ENCODE measurements at regions not wholly inside any gene's neighbourhood (a gene's known extent, or its start where the extent isn't known, plus 50 kb on each side); places are given as distances from the start of the nearest gene placed in this dataset.

DNA sequence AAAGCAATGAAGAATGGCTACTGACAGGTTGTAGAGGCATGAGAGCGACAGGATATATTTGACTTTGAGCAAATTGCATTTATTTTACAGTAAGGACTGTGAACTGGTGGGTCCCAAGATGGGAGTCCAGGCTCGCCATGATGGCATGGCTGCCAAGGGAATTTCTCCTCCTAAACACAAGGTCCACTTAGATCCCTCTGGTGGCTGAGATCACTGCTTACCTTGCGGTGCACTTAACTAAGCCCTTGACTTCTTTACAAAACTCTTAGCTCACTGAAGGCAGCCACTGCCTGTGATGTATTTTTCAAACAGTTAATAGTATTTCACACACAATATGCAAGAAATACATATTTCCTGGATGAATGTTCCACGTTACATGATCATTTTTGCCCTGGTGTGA, 50.3 kb upstream of the SORBS2 start:
- Mint-ChIP-seq H3K27ac (no peak overlapping the region), H3K4me3 (no peak overlapping the region), H3K9me3 (peaks cover 35% of the 10 kb centered on the region), H3K36me3 (peaks cover 24% of the 10 kb centered on the region), H3K4me1 (peaks cover 22% of the 10 kb centered on the region), H3K27me3 (ENCODE audit: low read depth) (peaks cover 10% of the 10 kb centered on the region)
- TF ChIP-seq SOX15 (CRISPR knock-in tag; IDR thresholded peaks at IDR 0.05) (no peak), NFATC4 (CRISPR knock-in tag; IDR thresholded peaks at IDR 0.05) (no peak), CREM (CRISPR knock-in tag; IDR thresholded peaks at IDR 0.05) (no peak), JAZF1 (CRISPR knock-in tag; IDR thresholded peaks at IDR 0.05) (no peak), KAT7 (CRISPR knock-in tag; IDR thresholded peaks at IDR 0.05; ENCODE audit: borderline replicate concordance) (no peak), ZNF263 (CRISPR knock-in tag; IDR thresholded peaks at IDR 0.05; ENCODE audit: low read depth) (no peak), ZNF219 (CRISPR knock-in tag; IDR thresholded peaks at IDR 0.05; ENCODE audit: borderline replicate concordance) (no peak), HMGA2 (CRISPR knock-in tag; IDR thresholded peaks at IDR 0.05) (no peak), MYBL2 (CRISPR knock-in tag; IDR thresholded peaks at IDR 0.05) (no peak), CREB1 (CRISPR knock-in tag; IDR thresholded peaks at IDR 0.05) (no peak), ZNF232 (CRISPR knock-in tag; IDR thresholded peaks at IDR 0.05) (no peak)
- TF ChIP-seq, protein P1, sequence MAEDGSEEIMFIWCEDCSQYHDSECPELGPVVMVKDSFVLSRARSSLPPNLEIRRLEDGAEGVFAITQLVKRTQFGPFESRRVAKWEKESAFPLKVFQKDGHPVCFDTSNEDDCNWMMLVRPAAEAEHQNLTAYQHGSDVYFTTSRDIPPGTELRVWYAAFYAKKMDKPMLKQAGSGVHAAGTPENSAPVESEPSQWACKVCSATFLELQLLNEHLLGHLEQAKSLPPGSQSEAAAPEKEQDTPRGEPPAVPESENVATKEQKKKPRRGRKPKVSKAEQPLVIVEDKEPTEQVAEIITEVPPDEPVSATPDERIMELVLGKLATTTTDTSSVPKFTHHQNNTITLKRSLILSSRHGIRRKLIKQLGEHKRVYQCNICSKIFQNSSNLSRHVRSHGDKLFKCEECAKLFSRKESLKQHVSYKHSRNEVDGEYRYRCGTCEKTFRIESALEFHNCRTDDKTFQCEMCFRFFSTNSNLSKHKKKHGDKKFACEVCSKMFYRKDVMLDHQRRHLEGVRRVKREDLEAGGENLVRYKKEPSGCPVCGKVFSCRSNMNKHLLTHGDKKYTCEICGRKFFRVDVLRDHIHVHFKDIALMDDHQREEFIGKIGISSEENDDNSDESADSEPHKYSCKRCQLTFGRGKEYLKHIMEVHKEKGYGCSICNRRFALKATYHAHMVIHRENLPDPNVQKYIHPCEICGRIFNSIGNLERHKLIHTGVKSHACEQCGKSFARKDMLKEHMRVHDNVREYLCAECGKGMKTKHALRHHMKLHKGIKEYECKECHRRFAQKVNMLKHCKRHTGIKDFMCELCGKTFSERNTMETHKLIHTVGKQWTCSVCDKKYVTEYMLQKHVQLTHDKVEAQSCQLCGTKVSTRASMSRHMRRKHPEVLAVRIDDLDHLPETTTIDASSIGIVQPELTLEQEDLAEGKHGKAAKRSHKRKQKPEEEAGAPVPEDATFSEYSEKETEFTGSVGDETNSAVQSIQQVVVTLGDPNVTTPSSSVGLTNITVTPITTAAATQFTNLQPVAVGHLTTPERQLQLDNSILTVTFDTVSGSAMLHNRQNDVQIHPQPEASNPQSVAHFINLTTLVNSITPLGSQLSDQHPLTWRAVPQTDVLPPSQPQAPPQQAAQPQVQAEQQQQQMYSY (CRISPR knock-in tag; IDR thresholded peaks at IDR 0.05), result no peak
- TF ChIP-seq, protein P2, sequence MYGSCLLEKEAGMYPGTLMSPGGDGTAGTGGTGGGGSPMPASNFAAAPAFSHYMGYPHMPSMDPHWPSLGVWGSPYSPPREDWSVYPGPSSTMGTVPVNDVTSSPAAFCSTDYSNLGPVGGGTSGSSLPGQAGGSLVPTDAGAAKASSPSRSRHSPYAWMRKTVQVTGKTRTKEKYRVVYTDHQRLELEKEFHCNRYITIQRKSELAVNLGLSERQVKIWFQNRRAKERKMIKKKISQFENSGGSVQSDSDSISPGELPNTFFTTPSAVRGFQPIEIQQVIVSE (CRISPR knock-in tag; IDR thresholded peaks at IDR 0.05; ENCODE audit: borderline replicate concordance), result no peak
- TF ChIP-seq, protein P3, sequence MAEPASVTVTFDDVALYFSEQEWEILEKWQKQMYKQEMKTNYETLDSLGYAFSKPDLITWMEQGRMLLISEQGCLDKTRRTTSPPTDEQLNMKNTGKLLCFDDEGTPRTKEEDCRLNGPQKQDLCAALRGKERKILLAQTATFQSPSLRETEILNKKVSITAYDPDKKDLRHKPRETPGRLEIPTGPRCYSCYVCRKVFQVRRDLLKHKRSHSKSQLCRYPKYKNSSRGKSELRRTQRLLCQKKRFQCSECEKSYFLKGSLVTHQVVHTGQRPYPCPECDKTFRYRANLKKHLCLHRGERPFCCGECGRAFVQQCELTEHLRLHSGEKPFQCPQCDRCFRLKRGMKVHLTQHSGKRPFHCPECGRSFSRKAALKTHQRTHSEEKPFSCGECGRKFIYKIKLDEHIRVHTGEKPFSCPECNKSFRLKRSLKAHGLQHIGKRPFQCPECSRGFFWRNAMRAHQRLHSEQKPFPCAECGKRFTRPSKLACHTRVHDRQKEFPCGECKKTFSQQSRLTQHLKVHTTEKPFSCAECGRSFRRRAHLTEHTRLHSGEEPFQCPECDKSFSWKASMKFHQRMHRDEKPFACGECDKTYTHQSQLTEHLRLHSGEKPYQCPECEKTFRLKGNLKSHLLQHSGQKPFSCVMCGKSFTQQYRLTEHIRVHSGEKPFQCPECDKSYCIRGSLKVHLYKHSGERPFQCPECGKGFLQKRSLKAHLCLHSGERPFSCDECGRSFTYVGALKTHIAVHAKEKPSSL (CRISPR knock-in tag; conservative IDR thresholded peaks at IDR 0.05), result no peak
- TF ChIP-seq, protein P4, sequence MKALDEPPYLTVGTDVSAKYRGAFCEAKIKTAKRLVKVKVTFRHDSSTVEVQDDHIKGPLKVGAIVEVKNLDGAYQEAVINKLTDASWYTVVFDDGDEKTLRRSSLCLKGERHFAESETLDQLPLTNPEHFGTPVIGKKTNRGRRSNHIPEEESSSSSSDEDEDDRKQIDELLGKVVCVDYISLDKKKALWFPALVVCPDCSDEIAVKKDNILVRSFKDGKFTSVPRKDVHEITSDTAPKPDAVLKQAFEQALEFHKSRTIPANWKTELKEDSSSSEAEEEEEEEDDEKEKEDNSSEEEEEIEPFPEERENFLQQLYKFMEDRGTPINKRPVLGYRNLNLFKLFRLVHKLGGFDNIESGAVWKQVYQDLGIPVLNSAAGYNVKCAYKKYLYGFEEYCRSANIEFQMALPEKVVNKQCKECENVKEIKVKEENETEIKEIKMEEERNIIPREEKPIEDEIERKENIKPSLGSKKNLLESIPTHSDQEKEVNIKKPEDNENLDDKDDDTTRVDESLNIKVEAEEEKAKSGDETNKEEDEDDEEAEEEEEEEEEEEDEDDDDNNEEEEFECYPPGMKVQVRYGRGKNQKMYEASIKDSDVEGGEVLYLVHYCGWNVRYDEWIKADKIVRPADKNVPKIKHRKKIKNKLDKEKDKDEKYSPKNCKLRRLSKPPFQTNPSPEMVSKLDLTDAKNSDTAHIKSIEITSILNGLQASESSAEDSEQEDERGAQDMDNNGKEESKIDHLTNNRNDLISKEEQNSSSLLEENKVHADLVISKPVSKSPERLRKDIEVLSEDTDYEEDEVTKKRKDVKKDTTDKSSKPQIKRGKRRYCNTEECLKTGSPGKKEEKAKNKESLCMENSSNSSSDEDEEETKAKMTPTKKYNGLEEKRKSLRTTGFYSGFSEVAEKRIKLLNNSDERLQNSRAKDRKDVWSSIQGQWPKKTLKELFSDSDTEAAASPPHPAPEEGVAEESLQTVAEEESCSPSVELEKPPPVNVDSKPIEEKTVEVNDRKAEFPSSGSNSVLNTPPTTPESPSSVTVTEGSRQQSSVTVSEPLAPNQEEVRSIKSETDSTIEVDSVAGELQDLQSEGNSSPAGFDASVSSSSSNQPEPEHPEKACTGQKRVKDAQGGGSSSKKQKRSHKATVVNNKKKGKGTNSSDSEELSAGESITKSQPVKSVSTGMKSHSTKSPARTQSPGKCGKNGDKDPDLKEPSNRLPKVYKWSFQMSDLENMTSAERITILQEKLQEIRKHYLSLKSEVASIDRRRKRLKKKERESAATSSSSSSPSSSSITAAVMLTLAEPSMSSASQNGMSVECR (CRISPR knock-in tag; IDR thresholded peaks at IDR 0.05; ENCODE audit: borderline replicate concordance), result no peak
- TF ChIP-seq, protein P5, sequence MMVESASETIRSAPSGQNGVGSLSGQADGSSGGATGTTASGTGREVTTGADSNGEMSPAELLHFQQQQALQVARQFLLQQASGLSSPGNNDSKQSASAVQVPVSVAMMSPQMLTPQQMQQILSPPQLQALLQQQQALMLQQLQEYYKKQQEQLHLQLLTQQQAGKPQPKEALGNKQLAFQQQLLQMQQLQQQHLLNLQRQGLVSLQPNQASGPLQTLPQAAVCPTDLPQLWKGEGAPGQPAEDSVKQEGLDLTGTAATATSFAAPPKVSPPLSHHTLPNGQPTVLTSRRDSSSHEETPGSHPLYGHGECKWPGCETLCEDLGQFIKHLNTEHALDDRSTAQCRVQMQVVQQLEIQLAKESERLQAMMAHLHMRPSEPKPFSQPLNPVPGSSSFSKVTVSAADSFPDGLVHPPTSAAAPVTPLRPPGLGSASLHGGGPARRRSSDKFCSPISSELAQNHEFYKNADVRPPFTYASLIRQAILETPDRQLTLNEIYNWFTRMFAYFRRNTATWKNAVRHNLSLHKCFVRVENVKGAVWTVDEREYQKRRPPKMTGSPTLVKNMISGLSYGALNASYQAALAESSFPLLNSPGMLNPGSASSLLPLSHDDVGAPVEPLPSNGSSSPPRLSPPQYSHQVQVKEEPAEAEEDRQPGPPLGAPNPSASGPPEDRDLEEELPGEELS (CRISPR knock-in tag; IDR thresholded peaks at IDR 0.05), result no peak
- TF ChIP-seq, protein P6, sequence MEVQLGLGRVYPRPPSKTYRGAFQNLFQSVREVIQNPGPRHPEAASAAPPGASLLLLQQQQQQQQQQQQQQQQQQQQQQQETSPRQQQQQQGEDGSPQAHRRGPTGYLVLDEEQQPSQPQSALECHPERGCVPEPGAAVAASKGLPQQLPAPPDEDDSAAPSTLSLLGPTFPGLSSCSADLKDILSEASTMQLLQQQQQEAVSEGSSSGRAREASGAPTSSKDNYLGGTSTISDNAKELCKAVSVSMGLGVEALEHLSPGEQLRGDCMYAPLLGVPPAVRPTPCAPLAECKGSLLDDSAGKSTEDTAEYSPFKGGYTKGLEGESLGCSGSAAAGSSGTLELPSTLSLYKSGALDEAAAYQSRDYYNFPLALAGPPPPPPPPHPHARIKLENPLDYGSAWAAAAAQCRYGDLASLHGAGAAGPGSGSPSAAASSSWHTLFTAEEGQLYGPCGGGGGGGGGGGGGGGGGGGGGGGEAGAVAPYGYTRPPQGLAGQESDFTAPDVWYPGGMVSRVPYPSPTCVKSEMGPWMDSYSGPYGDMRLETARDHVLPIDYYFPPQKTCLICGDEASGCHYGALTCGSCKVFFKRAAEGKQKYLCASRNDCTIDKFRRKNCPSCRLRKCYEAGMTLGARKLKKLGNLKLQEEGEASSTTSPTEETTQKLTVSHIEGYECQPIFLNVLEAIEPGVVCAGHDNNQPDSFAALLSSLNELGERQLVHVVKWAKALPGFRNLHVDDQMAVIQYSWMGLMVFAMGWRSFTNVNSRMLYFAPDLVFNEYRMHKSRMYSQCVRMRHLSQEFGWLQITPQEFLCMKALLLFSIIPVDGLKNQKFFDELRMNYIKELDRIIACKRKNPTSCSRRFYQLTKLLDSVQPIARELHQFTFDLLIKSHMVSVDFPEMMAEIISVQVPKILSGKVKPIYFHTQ (CRISPR knock-in tag; IDR thresholded peaks at IDR 0.05), result no peak
- no peak for ATAC-seq
- no peak for DNase-seq (ENCODE audit: low spot score)
- CTCF ChIA-PET, result no interaction called here
- POLR2A ChIA-PET, result no interaction called here
